ENCODE measurements at regions not wholly inside any gene's neighbourhood (a gene's known extent, or its start where the extent isn't known, plus 50 kb on each side); places are given as distances from the start of the nearest gene placed in this dataset.
"Not testable (repeated sequence)": the region's sequence is repeated elsewhere in the genome, so short reads cannot be mapped to it uniquely, and the experiment has no call there.

DNA sequence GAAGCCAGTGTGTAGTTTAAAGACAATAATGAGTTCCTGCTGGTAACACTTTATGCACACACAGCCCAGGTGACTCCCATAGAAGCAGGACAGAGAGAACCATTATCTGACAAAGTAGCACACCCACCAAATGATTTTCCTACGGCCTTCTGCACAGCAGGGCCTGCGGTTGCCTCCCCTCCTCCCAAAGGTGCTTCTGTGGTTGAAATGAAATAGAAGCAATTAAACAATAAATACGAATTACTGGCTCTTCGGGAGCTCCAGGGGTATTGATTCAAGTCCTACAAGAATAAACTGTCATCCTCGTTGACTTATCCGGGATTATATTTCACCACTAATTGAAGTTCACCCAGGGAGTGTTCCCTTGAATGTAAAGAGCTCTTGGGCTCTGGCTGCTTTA is 172.1 kb downstream of the ACTR3B start:
- Histone ChIP-seq H3K9me3 (ENCODE audit: control insufficient read depth in 4 of 4, insufficient read depth in 3 of 4, low read length in 3 of 4) (no peaks in the 10 kb centered on the region), H3K27me3 (ENCODE audit: control insufficient read depth in 3 of 3, insufficient read depth in 3 of 3, low read length in 2 of 3) (peaks cover 0 to under 1% (median 0%) of the 10 kb centered on the region in 3 donors), H3K36me3 (ENCODE audit: control insufficient read depth in 4 of 4, insufficient read depth in 4 of 4, low read length in 4 of 4) (no peaks in the 10 kb centered on the region), H3K4me3 (no peak overlapping the region), H3K27ac (ENCODE audit: low read depth in 1 of 2, low read length in 1 of 2) (no peak overlapping the region), H3K4me1 (ENCODE audit: control insufficient read depth in 5 of 5, insufficient read depth in 5 of 5, low read length in 5 of 5) (no peaks in the 10 kb centered on the region), H3K9ac (ENCODE audit: insufficient read depth in 1 of 2, low read length in 2 of 2) (no peak overlapping the region)
- TF ChIP-seq, protein P1, sequence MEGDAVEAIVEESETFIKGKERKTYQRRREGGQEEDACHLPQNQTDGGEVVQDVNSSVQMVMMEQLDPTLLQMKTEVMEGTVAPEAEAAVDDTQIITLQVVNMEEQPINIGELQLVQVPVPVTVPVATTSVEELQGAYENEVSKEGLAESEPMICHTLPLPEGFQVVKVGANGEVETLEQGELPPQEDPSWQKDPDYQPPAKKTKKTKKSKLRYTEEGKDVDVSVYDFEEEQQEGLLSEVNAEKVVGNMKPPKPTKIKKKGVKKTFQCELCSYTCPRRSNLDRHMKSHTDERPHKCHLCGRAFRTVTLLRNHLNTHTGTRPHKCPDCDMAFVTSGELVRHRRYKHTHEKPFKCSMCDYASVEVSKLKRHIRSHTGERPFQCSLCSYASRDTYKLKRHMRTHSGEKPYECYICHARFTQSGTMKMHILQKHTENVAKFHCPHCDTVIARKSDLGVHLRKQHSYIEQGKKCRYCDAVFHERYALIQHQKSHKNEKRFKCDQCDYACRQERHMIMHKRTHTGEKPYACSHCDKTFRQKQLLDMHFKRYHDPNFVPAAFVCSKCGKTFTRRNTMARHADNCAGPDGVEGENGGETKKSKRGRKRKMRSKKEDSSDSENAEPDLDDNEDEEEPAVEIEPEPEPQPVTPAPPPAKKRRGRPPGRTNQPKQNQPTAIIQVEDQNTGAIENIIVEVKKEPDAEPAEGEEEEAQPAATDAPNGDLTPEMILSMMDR (IDR thresholded peaks at IDR 0.05; ENCODE audit: control extremely low read depth, extremely low read depth), result no peak
- ATAC-seq (ENCODE audit: insufficient read depth, low FRiP score), result no peak
- DNase-seq, result no peak
- 80 to 82% methylated on average over 6 of the region's 6 CpGs for WGBS, 2 donors

- Histone ChIP-seq H3K9me3 (ENCODE audit: control insufficient read depth in 4 of 4, insufficient read depth in 3 of 4, low read length in 3 of 4) (no peaks in the 10 kb centered on the region), H3K36me3 (ENCODE audit: control insufficient read depth in 4 of 4, insufficient read depth in 4 of 4, low read length in 4 of 4) (no peaks in the 10 kb centered on the region), H3K4me1 (ENCODE audit: control insufficient read depth in 5 of 5, insufficient read depth in 5 of 5, low read length in 5 of 5) (no peaks in the 10 kb centered on the region), H3K9ac (ENCODE audit: insufficient read depth in 1 of 2, low read length in 2 of 2) (no peak overlapping the region), H3K27me3 (ENCODE audit: control insufficient read depth in 3 of 3, insufficient read depth in 3 of 3, low read length in 2 of 3) (no peaks in the 10 kb centered on the region), H3K27ac (ENCODE audit: low read depth in 1 of 2, low read length in 1 of 2) (no peak overlapping the region), H3K4me3 (no peak overlapping the region)
- 43 to 61% methylated on average over 1 of the region's 1 CpG for WGBS, 2 donors
- TF ChIP-seq, protein P1 (IDR thresholded peaks at IDR 0.05; ENCODE audit: control extremely low read depth, extremely low read depth), result no peak
- ATAC-seq (ENCODE audit: insufficient read depth, low FRiP score), result no peak
- DNase-seq, result peak in 1 of 3 donors; percentile 19
These were observed 177.7 kb downstream of the ACTR3B start for GRCh38 chr7:152937282-152937681.

GRCh38 chr7:152946616-152947015 is 187.1 kb downstream of the ACTR3B start:
- not testable (repeated sequence) for H3K36me3 ChIP-seq (ENCODE audit: control insufficient read depth in 4 of 4, insufficient read depth in 4 of 4, low read length in 4 of 4); H3K9me3 ChIP-seq (ENCODE audit: control insufficient read depth in 4 of 4, insufficient read depth in 3 of 4, low read length in 3 of 4); H3K27ac ChIP-seq (ENCODE audit: low read depth in 1 of 2, low read length in 1 of 2); H3K27me3 ChIP-seq (ENCODE audit: control insufficient read depth in 3 of 3, insufficient read depth in 3 of 3, low read length in 2 of 3); H3K9ac ChIP-seq (ENCODE audit: insufficient read depth in 1 of 2, low read length in 2 of 2); DNase-seq; ATAC-seq (ENCODE audit: insufficient read depth, low FRiP score); H3K4me3 ChIP-seq; H3K4me1 ChIP-seq (ENCODE audit: control insufficient read depth in 5 of 5, insufficient read depth in 5 of 5, low read length in 5 of 5)
- WGBS, 2 donors, result 96 to 97% methylated on average over 2 of the region's 2 CpGs

- no peak overlapping the region for H3K9ac ChIP-seq (ENCODE audit: insufficient read depth in 1 of 2, low read length in 2 of 2)
- TF ChIP-seq, protein P1 (IDR thresholded peaks at IDR 0.05; ENCODE audit: control extremely low read depth, extremely low read depth), result no peak
- no peak overlapping the region for H3K4me3 ChIP-seq
- H3K27ac ChIP-seq (ENCODE audit: low read depth in 1 of 2, low read length in 1 of 2), result no peak overlapping the region
- DNase-seq (no peak), ATAC-seq (ENCODE audit: insufficient read depth, low FRiP score) (no peak)
- H3K27me3 ChIP-seq (ENCODE audit: control insufficient read depth in 3 of 3, insufficient read depth in 3 of 3, low read length in 2 of 3), result no peaks in the 10 kb centered on the region
- 41 to 63% methylated on average over 1 of the region's 1 CpG for WGBS, 2 donors
- no peaks in the 10 kb centered on the region for H3K4me1 ChIP-seq (ENCODE audit: control insufficient read depth in 5 of 5, insufficient read depth in 5 of 5, low read length in 5 of 5)
- no peaks in the 10 kb centered on the region for H3K36me3 ChIP-seq (ENCODE audit: control insufficient read depth in 4 of 4, insufficient read depth in 4 of 4, low read length in 4 of 4)
- peaks cover 0 to 8% (median 0%) of the 10 kb centered on the region in 4 donors for H3K9me3 ChIP-seq (ENCODE audit: control insufficient read depth in 4 of 4, insufficient read depth in 3 of 4, low read length in 3 of 4)
These were observed 188.1 kb downstream of the ACTR3B start for GRCh38 chr7:152947686-152948085.

Data from lung (tissue), 11 donors.